ENCODE measurements at regions not wholly inside any gene's neighbourhood (a gene's known extent, or its start where the extent isn't known, plus 50 kb on each side); places are given as distances from the start of the nearest gene placed in this dataset.
A peak's percentile ranks its signal among the peaks of the same experiment; 100 is the strongest.

- Histone ChIP-seq H3K36me3 (ENCODE audit: control insufficient read depth in 2 of 4, insufficient read depth in 4 of 4, low read length in 3 of 4) (no peaks in the 10 kb centered on the region), H2BK120ac (replicated peaks; ENCODE audit: low read depth, low read length) (no peak overlapping the region), H3K18ac (ENCODE audit: extremely low read depth, low read length) (no peak overlapping the region), H2BK12ac (ENCODE audit: low read depth, low read length) (no peak overlapping the region; the same call in 1 of the 2 replicates), H4K8ac (ENCODE audit: extremely low read depth, insufficient read depth, low read length) (no peak overlapping the region), H2AFZ (ENCODE audit: low read length) (0 out of 2 replicates have a peak overlapping the region, but pooled peaks have one; percentile 50), H4K20me1 (replicated peaks in 1 of 2; ENCODE audit: control insufficient read depth in 1 of 2, insufficient read depth in 2 of 2, low read length in 2 of 2) (no peaks in the 10 kb centered on the region), H3K4ac (replicated peaks; ENCODE audit: insufficient read length, low read depth, low read length) (no peak overlapping the region), H3K79me2 (ENCODE audit: control insufficient read depth in 1 of 2, insufficient read depth in 2 of 2, low read length in 2 of 2) (no peaks in the 10 kb centered on the region), H3K4me3 (ENCODE audit: extremely low read depth in 1 of 4, insufficient read depth in 2 of 4, low read depth in 3 of 4, low read length in 4 of 4) (no peak overlapping the region), H2BK20ac (ENCODE audit: low read length) (no peak overlapping the region), H3K23me2 (ENCODE audit: low read depth, low read length) (no peaks in the 10 kb centered on the region), H2AK5ac (ENCODE audit: low read depth, low read length) (no peak overlapping the region), H4K91ac (replicated peaks; ENCODE audit: insufficient read length, low read length) (no peak overlapping the region), H2BK15ac (ENCODE audit: low read length) (no peak overlapping the region), H3K4me1 (replicated peaks in 1 of 4; ENCODE audit: control insufficient read depth in 3 of 4, insufficient read depth in 4 of 4, low read length in 3 of 4) (no peaks in the 10 kb centered on the region; a peak in 1 of 7 replicates), H3K9me3 (ENCODE audit: insufficient read depth in 2 of 2, low read depth in 1 of 2, low read length in 1 of 2) (no peaks in the 10 kb centered on the region), H3K14ac (ENCODE audit: insufficient read length) (no peak overlapping the region), H3K4me2 (ENCODE audit: insufficient read depth in 1 of 2, low read depth in 2 of 2, low read length in 2 of 2) (no peak overlapping the region), H4K5ac (ENCODE audit: insufficient read length, low read depth, low read length) (no peak overlapping the region), H3K27me3 (replicated peaks in 1 of 4; ENCODE audit: control insufficient read depth in 3 of 4, extremely low read depth in 1 of 4, insufficient read depth in 3 of 4, low read length in 3 of 4) (no peaks in the 10 kb centered on the region; a peak in 1 of 7 replicates), H3K79me1 (ENCODE audit: low read depth, low read length) (no peaks in the 10 kb centered on the region), H3K27ac (ENCODE audit: low read depth, low read length) (no peak overlapping the region), H2BK5ac (ENCODE audit: low read depth, low read length) (no peak overlapping the region), H3K23ac (ENCODE audit: insufficient read length) (no peak overlapping the region), H3K56ac (replicated peaks; ENCODE audit: insufficient read length, low read depth, low read length) (no peak overlapping the region), H3K9ac (replicated peaks in 1 of 4; ENCODE audit: extremely low read depth in 1 of 4, low read depth in 3 of 4, low read length in 3 of 4) (no peak overlapping the region)
- FAIRE-seq (no peak), DNase-seq (ENCODE audit: low read depth in 1 of 2, low spot score in 2 of 2) (no peak)
- TF ChIP-seq GTF2F1 (IDR thresholded peaks at IDR 0.05; ENCODE audit: borderline replicate concordance, low read depth, low read length): no peak
- TF ChIP-seq SIX5 (IDR thresholded peaks at IDR 0.05; ENCODE audit: low read depth, low read length): no peak
- TF ChIP-seq POLR2A (IDR thresholded peaks at IDR 0.05; ENCODE audit: control extremely low read depth in 1 of 2, low read depth in 2 of 2, low read length in 2 of 2): no peak
- no peak for TF ChIP-seq TAF1 (IDR thresholded peaks at IDR 0.05; ENCODE audit: low read depth, low read length)
- no peak for TF ChIP-seq CBX8 (IDR thresholded peaks at IDR 0.05; ENCODE audit: borderline replicate concordance, low read depth, low read length)
- TF ChIP-seq HDAC6 (IDR thresholded peaks at IDR 0.05; ENCODE audit: low read depth, low read length): no peak
- no peak for TF ChIP-seq BRCA1 (IDR thresholded peaks at IDR 0.05; ENCODE audit: low read depth, low read length)
- TF ChIP-seq SP2 (IDR thresholded peaks at IDR 0.05; ENCODE audit: low read length): no peak
- no peak for TF ChIP-seq ZNF274 (IDR thresholded peaks at IDR 0.05; ENCODE audit: borderline replicate concordance, extremely low read depth, low read length)
- TF ChIP-seq JUND (IDR thresholded peaks at IDR 0.05; ENCODE audit: low read length): no peak
- no peak for TF ChIP-seq YY1 (IDR thresholded peaks at IDR 0.05; ENCODE audit: low read depth, low read length)
- CTCF ChIA-PET (ENCODE audit: partially characterized antibody): interaction anchor here (1.3 kb wide), 1 partner anchor 249 kb away, joined by 3 read pairs; no protein-coding TSS in a partner anchor
- POLR2A ChIA-PET (ENCODE audit: partially characterized antibody): no interaction called here
- WGBS, 2 experiments (ENCODE audit: extremely low coverage in 1 of 2, insufficient coverage in 1 of 2, insufficient read length in 1 of 2, insufficient replicate concordance in 2 of 2, low coverage in 1 of 2, low lambda C conversion rate in 2 of 2, missing lambda C conversion rate in 1 of 2): 92% methylated on average over 2 of the region's 2 CpGs; no CpG with 5 or more reads in 1 of the 2 experiments
Observed at GRCh38 chr21:41091616-41092015, 76.3 kb upstream of the BACE2 start.

Measured in H1 (cell line).